ENCODE measurements at regions not wholly inside any gene's neighbourhood (a gene's known extent, or its start where the extent isn't known, plus 50 kb on each side); places are given as distances from the start of the nearest gene placed in this dataset.

DNA sequence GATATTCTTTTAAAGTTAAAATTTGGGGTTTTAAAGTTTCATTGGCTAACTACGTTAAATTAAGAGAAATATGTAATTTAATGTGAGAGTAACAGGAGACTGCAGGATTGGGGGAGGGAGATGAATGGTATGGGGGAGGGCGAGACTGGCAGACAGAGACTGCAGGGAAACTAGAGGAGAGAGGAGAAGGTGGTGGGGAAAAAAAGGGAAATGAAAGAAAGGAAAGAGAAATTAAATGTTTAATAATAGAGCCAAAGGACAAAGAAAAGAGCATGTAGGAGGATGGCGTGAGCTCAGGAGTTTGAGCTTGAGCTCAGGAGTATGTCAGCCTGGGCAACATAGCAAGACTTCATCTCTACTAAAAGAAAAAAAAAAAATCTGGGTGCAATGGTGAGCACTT is 115.9 kb downstream of the RFC3 start:
- Histone ChIP-seq H3K4me1 (ENCODE audit: insufficient read depth, low read length) (peaks cover 15% of the 10 kb centered on the region; the same call in 1 of the 2 replicates), H4K5ac (ENCODE audit: insufficient read length, low read depth, low read length) (no peak overlapping the region), H3K79me2 (ENCODE audit: insufficient read depth, low read length) (no peaks in the 10 kb centered on the region), H3K79me1 (ENCODE audit: insufficient read depth, low read depth, low read length, poor library complexity, severe bottlenecking) (no peaks in the 10 kb centered on the region), H2BK15ac (ENCODE audit: low read depth, low read length) (no peak overlapping the region), H3K23ac (ENCODE audit: insufficient read length, low read depth, low read length) (no peak overlapping the region), H3K4ac (ENCODE audit: low read depth, low read length) (no peak overlapping the region), H3K18ac (ENCODE audit: insufficient read length, low read depth, low read length) (no peak overlapping the region), H2BK5ac (ENCODE audit: insufficient read length, low read length) (no peak overlapping the region), H4K91ac (ENCODE audit: insufficient read length, low read depth, low read length) (no peak overlapping the region), H3K4me2 (ENCODE audit: insufficient read depth, insufficient read length, low read length) (no peak overlapping the region), H3K23me2 (ENCODE audit: insufficient read length, low read depth, low read length, poor library complexity, severe bottlenecking) (no peaks in the 10 kb centered on the region), H3K9me3 (ENCODE audit: control insufficient read depth, low read depth, low read length) (no peaks in the 10 kb centered on the region), H2BK20ac (ENCODE audit: low read depth, low read length, poor library complexity, severe bottlenecking) (no peak overlapping the region), H2AFZ (ENCODE audit: low read length) (no peak overlapping the region), H3K27me3 (ENCODE audit: insufficient read depth, low read length) (no peaks in the 10 kb centered on the region), H3K14ac (ENCODE audit: insufficient read depth, low read length) (no peak overlapping the region), H3T11ph (ENCODE audit: low read length) (no peak overlapping the region), H4K8ac (replicated peaks; ENCODE audit: insufficient read length, low read depth, low read length) (no peak overlapping the region), H2BK120ac (ENCODE audit: low read depth, low read length, poor library complexity, severe bottlenecking) (no peak overlapping the region), H3K27ac (ENCODE audit: insufficient read length, low read depth, low read length) (no peak overlapping the region), H3K9ac (ENCODE audit: extremely low read depth, insufficient read length, low read length) (no peak overlapping the region), H3K56ac (ENCODE audit: insufficient read length, low read depth, low read length) (no peak overlapping the region), H2AK5ac (ENCODE audit: insufficient read length, low read length) (no peak overlapping the region), H2BK12ac (ENCODE audit: insufficient read length, low read depth, low read length) (no peak overlapping the region), H4K20me1 (ENCODE audit: control insufficient read depth, insufficient read depth, insufficient read length) (no peaks in the 10 kb centered on the region)
- Mint-ChIP-seq H3K27me3 (ENCODE audit: low read depth) (no peaks in the 10 kb centered on the region), H3K9me3 (no peaks in the 10 kb centered on the region; a peak in 1 of 5 replicates), H3K4me1 (peaks cover 41 to 43% of the 10 kb centered on the region in 2 experiments), H3K4me3 (no peak overlapping the region; a peak in 1 of 5 replicates), H3K36me3 (ENCODE audit: insufficient read depth in 1 of 3, low read depth in 3 of 3) (peaks cover 0 to 1% (median 0%) of the 10 kb centered on the region in 3 experiments; a peak in 3 of 7 replicates), H3K27ac (peak overlapping the region in 1 of 3 experiments; percentile 51; a peak in 2 of 7 replicates)
- TF ChIP-seq, protein P1, sequence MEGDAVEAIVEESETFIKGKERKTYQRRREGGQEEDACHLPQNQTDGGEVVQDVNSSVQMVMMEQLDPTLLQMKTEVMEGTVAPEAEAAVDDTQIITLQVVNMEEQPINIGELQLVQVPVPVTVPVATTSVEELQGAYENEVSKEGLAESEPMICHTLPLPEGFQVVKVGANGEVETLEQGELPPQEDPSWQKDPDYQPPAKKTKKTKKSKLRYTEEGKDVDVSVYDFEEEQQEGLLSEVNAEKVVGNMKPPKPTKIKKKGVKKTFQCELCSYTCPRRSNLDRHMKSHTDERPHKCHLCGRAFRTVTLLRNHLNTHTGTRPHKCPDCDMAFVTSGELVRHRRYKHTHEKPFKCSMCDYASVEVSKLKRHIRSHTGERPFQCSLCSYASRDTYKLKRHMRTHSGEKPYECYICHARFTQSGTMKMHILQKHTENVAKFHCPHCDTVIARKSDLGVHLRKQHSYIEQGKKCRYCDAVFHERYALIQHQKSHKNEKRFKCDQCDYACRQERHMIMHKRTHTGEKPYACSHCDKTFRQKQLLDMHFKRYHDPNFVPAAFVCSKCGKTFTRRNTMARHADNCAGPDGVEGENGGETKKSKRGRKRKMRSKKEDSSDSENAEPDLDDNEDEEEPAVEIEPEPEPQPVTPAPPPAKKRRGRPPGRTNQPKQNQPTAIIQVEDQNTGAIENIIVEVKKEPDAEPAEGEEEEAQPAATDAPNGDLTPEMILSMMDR (conservative IDR thresholded peaks at IDR 0.05): no peak
- WGBS (ENCODE audit: extremely low coverage, insufficient read length, low lambda C conversion rate): no CpG with 5 or more reads among the region's 3 CpGs
- DNase-seq: no peak

Measured in H9 (cell line).